DMS53 treated with DMSO at 0.1 percent for 48 hours (cell line): ENCODE measurements at regions not wholly inside any gene's neighbourhood (a gene's known extent, or its start where the extent isn't known, plus 50 kb on each side); places are given as distances from the start of the nearest gene placed in this dataset.

Experiments used
- DNase-seq: peaks from one replicate; lab custom pipeline; 2025; ENCODE audit not compliant: unreplicated experiment; lab: John Stamatoyannopoulos, UW

GRCh38 chr16:86370062-86370461, 140.3 kb upstream of the FOXF1 start:
- DNase-seq: no peak

- no peak for DNase-seq
Measured at GRCh38 chr16:86371083-86371803, 139.1 kb upstream of the FOXF1 start.

GRCh38 chr16:86372193-86372592, 138.1 kb upstream of the FOXF1 start:
- DNase-seq: no peak

- DNase-seq: no peak
Measured at GRCh38 chr16:86373276-86373901, 136.9 kb upstream of the FOXF1 start.

GRCh38 chr16:86374603-86375130, 135.7 kb upstream of the FOXF1 start:
- DNase-seq: no peak

- no peak for DNase-seq
Measured at GRCh38 chr16:86375364-86375763, 135.0 kb upstream of the FOXF1 start.

GRCh38 chr16:86375851-86376250, 134.5 kb upstream of the FOXF1 start:
- no peak for DNase-seq

- DNase-seq: no peak
Measured at GRCh38 chr16:86376837-86377236, 133.5 kb upstream of the FOXF1 start.

- no peak for DNase-seq
Measured at GRCh38 chr16:86377251-86378022, 132.9 kb upstream of the FOXF1 start.

GRCh38 chr16:86378128-86378527, 132.2 kb upstream of the FOXF1 start:
- DNase-seq: no peak

GRCh38 chr16:86378831-86379504, 131.4 kb upstream of the FOXF1 start:
- no peak for DNase-seq

GRCh38 chr16:86379505-86379846, 130.9 kb upstream of the FOXF1 start:
- no peak for DNase-seq

- no peak for DNase-seq
Measured at GRCh38 chr16:86380030-86380429, 130.3 kb upstream of the FOXF1 start.

GRCh38 chr16:86381491-86381890, 128.8 kb upstream of the FOXF1 start:
- DNase-seq: no peak

- no peak for DNase-seq
Measured at GRCh38 chr16:86382067-86382773, 128.1 kb upstream of the FOXF1 start.

- no peak for DNase-seq
Measured at GRCh38 chr16:86382774-86383407, 127.4 kb upstream of the FOXF1 start.

GRCh38 chr16:86383488-86384262, 126.7 kb upstream of the FOXF1 start:
- no peak for DNase-seq

GRCh38 chr16:86384263-86384649, 126.1 kb upstream of the FOXF1 start:
- DNase-seq: no peak

GRCh38 chr16:86384980-86385379, 125.3 kb upstream of the FOXF1 start:
- no peak for DNase-seq
